IMR-90 (cell line): ENCODE measurements at regions not wholly inside any gene's neighbourhood (a gene's known extent, or its start where the extent isn't known, plus 50 kb on each side); places are given as distances from the start of the nearest gene placed in this dataset.

Experiments
- ATAC-seq: fragments of 200-7000 bp; cut with Tn5 transposase; 2 replicates; pipeline ENCODE4 v1.9.1; 2020; ENCODE audit warnings: low read depth, mild to moderate bottlenecking, moderate library complexity
- BruUV-seq: library from RNA; stranded (reverse); fragments of 400-500 nt; replicated peaks from 2 replicates; lab custom pipeline; 2021; lab: Mats Ljungman, UMichigan
- CTCF ChIA-PET: fragments of 300-600 bp; formaldehyde crosslinking; extraction: SDS; loops from one replicate; lab custom pipeline; 2021; ENCODE audit warnings: antibody characterized with exemption; lab: Yijun Ruan, JAX
- POLR2A ChIA-PET: fragments of 300-600 bp; sonication (Branson Sonifier 250); formaldehyde crosslinking; loops from one replicate; lab custom pipeline; 2022; ENCODE audit warnings: antibody characterized with exemption; ENCODE audit not compliant: unreplicated experiment; lab: Charles Lee
- DNase-seq: peaks from one replicate; pipeline ENCODE4 v3.0.0; 2013
- H2AFZ ChIP-seq: replicated peaks from 2 replicates; pipeline ENCODE3; 2013; ENCODE audit warnings: low read length, mild to moderate bottlenecking; ENCODE audit not compliant: poor library complexity
- H2AK5ac ChIP-seq: 2 replicates; pipeline ENCODE4 v1.6.1; 2013; ENCODE audit warnings: low read depth, low read length, inconsistent platforms
- H2AK9ac ChIP-seq: replicated peaks from 2 replicates; pipeline ENCODE3; 2013; ENCODE audit warnings: mild to moderate bottlenecking, low read depth, low read length, moderate library complexity; ENCODE audit not compliant: poor library complexity
- H2BK120ac ChIP-seq: 2 replicates; pipeline ENCODE4 v1.6.1; 2013; ENCODE audit warnings: low read depth, low read length, inconsistent platforms
- H2BK15ac ChIP-seq: 3 replicates; pipeline ENCODE4 v1.6.1; 2013; ENCODE audit warnings: low read depth, low read length, inconsistent platforms
- H2BK20ac ChIP-seq: 2 replicates; pipeline ENCODE4 v1.6.1; 2013; ENCODE audit warnings: low read depth, mild to moderate bottlenecking, inconsistent platforms, low read length, moderate library complexity
- H2BK5ac ChIP-seq: 2 replicates; pipeline ENCODE4 v1.6.1; 2013; ENCODE audit warnings: mild to moderate bottlenecking, low read depth, low read length, inconsistent platforms; ENCODE audit not compliant: poor library complexity, severe bottlenecking
- H3K14ac ChIP-seq: replicated peaks from 2 replicates; pipeline ENCODE4 v1.6.1; 2013; ENCODE audit warnings: low read depth, low read length, inconsistent platforms
- H3K18ac ChIP-seq: 2 replicates; pipeline ENCODE4 v1.6.1; 2013; ENCODE audit warnings: low read depth, low read length, control low read depth
- H3K23ac ChIP-seq: 2 replicates; pipeline ENCODE4 v1.6.1; 2013; ENCODE audit warnings: low read depth, low read length, inconsistent platforms
- H3K27ac ChIP-seq: 2 replicates; pipeline ENCODE4 v1.5.1; 2013; ENCODE audit warnings: mild to moderate bottlenecking, control low read depth, low read length; ENCODE audit not compliant: insufficient read depth
- H3K27me3 ChIP-seq: 2 replicates; pipeline ENCODE4 v1.6.1; 2013; ENCODE audit warnings: low read length; ENCODE audit not compliant: control insufficient read depth, insufficient read depth
- H3K36me3 ChIP-seq: 2 replicates; pipeline ENCODE4 v1.6.1; 2013; ENCODE audit warnings: low read length, mixed read lengths; ENCODE audit not compliant: control insufficient read depth, insufficient read depth
- H3K4ac ChIP-seq: 2 replicates; pipeline ENCODE4 v1.6.1; 2013; ENCODE audit warnings: low read depth, low read length, inconsistent platforms
- H3K4me1 ChIP-seq: 2 replicates; pipeline ENCODE4 v1.6.1; 2013; ENCODE audit warnings: low read length, mixed read lengths; ENCODE audit not compliant: control insufficient read depth, insufficient read depth
- H3K4me2 ChIP-seq: 2 replicates; pipeline ENCODE4 v1.6.1; 2013; ENCODE audit warnings: low read depth, mild to moderate bottlenecking, control low read depth, low read length, moderate library complexity
- H3K4me3 ChIP-seq: 2 replicates; pipeline ENCODE4 v1.5.1; 2013; ENCODE audit warnings: low read depth, mild to moderate bottlenecking, control low read depth, low read length, moderate library complexity; ENCODE audit not compliant: insufficient read depth
- H3K56ac ChIP-seq: 2 replicates; pipeline ENCODE4 v1.6.1; 2013; ENCODE audit warnings: low read length, inconsistent platforms; ENCODE audit not compliant: insufficient read depth; ENCODE audit errors: extremely low read depth
- H3K79me1 ChIP-seq, 2 experiments: 2 replicates each; pipeline ENCODE4 v1.6.1; 2013; ENCODE audit warnings: low read length in 2 of 2, inconsistent platforms in 1 of 2, low read depth in 1 of 2
- H3K9ac ChIP-seq: 2 replicates; pipeline ENCODE4 v1.6.1; 2013; ENCODE audit warnings: low read depth, low read length, control low read depth
- H3K9me1 ChIP-seq: 2 replicates; pipeline ENCODE4 v1.6.1; 2013; ENCODE audit warnings: low read length, inconsistent platforms; ENCODE audit not compliant: insufficient read depth
- H3K9me3 ChIP-seq: 2 replicates; pipeline ENCODE4 v1.6.1; 2013; ENCODE audit warnings: low read length; ENCODE audit not compliant: control insufficient read depth, insufficient read depth
- H4K20me1 ChIP-seq: 2 replicates; pipeline ENCODE4 v1.6.1; 2013; ENCODE audit warnings: low read length, inconsistent platforms; ENCODE audit not compliant: insufficient read depth
- H4K5ac ChIP-seq: 2 replicates; pipeline ENCODE4 v1.6.1; 2013; ENCODE audit warnings: mild to moderate bottlenecking, low read depth, low read length, control low read depth
- H4K8ac ChIP-seq, 2 experiments: 2 replicates each; pipeline ENCODE4 v1.6.1; 2013; ENCODE audit warnings: low read depth in 2 of 2, low read length in 2 of 2, control low read depth in 1 of 2, inconsistent platforms in 1 of 2
- H4K91ac ChIP-seq: 2 replicates; pipeline ENCODE4 v1.6.1; 2013; ENCODE audit warnings: low read depth, low read length, inconsistent platforms; ENCODE audit not compliant: insufficient read depth
- BHLHE40 ChIP-seq: fragments of 150-350 bp; IDR thresholded peaks from 2 replicates; pipeline ENCODE4 v1.6.1; 2016; ENCODE audit warnings: mild to moderate bottlenecking, low read depth, low read length
- CEBPB ChIP-seq: IDR thresholded peaks from 2 replicates; pipeline ENCODE4 v1.6.1; 2012; ENCODE audit warnings: low read depth, low read length, improper control_type of control experiment
- CHD1 ChIP-seq: IDR thresholded peaks from 2 replicates; pipeline ENCODE4 v1.6.1; 2012; ENCODE audit warnings: low read depth, low read length, improper control_type of control experiment
- CTCF ChIP-seq: conservative IDR thresholded peaks from 2 replicates; pipeline ENCODE4 v1.5.1; 2012; ENCODE audit warnings: mild to moderate bottlenecking, low read depth, low read length, improper control_type of control experiment
- ELK1 ChIP-seq: fragments of 150-350 bp; IDR thresholded peaks from 2 replicates; pipeline ENCODE4 v1.6.1; 2016; ENCODE audit warnings: low read depth, mild to moderate bottlenecking, low read length, moderate library complexity, borderline replicate concordance
- FOS ChIP-seq: fragments of 150-350 bp; IDR thresholded peaks from 2 replicates; pipeline ENCODE4 v1.6.1; 2016; ENCODE audit warnings: low read depth, low read length
- MAFK ChIP-seq: IDR thresholded peaks from 2 replicates; pipeline ENCODE4 v1.6.1; 2012; ENCODE audit warnings: low read depth, low read length, improper control_type of control experiment
- MAZ ChIP-seq: IDR thresholded peaks from 2 replicates; pipeline ENCODE4 v1.6.1; 2012; ENCODE audit warnings: low read depth, mild to moderate bottlenecking, low read length, improper control_type of control experiment, moderate library complexity, borderline replicate concordance
- MXI1 ChIP-seq: IDR thresholded peaks from 2 replicates; pipeline ENCODE4 v1.6.1; 2012; ENCODE audit warnings: low read depth, mild to moderate bottlenecking, low read length, moderate library complexity, borderline replicate concordance
- NFE2L2 ChIP-seq: fragments of 150-350 bp; IDR thresholded peaks from 2 replicates; pipeline ENCODE4 v1.6.1; 2016; ENCODE audit warnings: low read depth, mild to moderate bottlenecking, low read length
- POLR2A ChIP-seq: IDR thresholded peaks from 2 replicates; pipeline ENCODE4 v1.6.1; 2012; ENCODE audit warnings: mild to moderate bottlenecking, low read depth, low read length
- RAD21 ChIP-seq: IDR thresholded peaks from 2 replicates; pipeline ENCODE4 v1.6.1; 2012; ENCODE audit warnings: low read length, improper control_type of control experiment
- RFX5 ChIP-seq: IDR thresholded peaks from 2 replicates; pipeline ENCODE4 v1.8.0; 2012; ENCODE audit warnings: low read depth, mild to moderate bottlenecking, low read length, moderate library complexity
- dilution Hi-C: fragments of 300-500 bp; cut with HindIII; formaldehyde crosslinking; loops from one replicate; pipeline ENCODE4 v1.14.3; 2018; ENCODE audit warnings: low sequenced_read_pairs; ENCODE audit not compliant: unreplicated experiment
- in situ Hi-C: fragments of 300-500 bp; cut with MboI; formaldehyde crosslinking; loops from 3 replicates; pipeline ENCODE4 v1.14.3; 2019; ENCODE audit warnings: low sequenced_read_pairs, inconsistent platforms, mixed read lengths
- intact Hi-C: fragments of 100-400 bp; cut with micrococcal nuclease; formaldehyde crosslinking; loops from 2 replicates; pipeline ENCODE4 v1.10.0; 2022

- no peaks in the 10 kb centered on the region for H3K27me3 ChIP-seq
- no peak for TF ChIP-seq POLR2A
- no peak for TF ChIP-seq CHD1
- TF ChIP-seq MAFK: no peak
- no peak for TF ChIP-seq CEBPB
- TF ChIP-seq MXI1: no peak
- no peak for TF ChIP-seq FOS
- TF ChIP-seq NFE2L2: no peak
- TF ChIP-seq RAD21: no peak
- no peak for TF ChIP-seq BHLHE40
- TF ChIP-seq ELK1: no peak
- TF ChIP-seq CTCF: no peak
- no peak for TF ChIP-seq MAZ
- no peak for TF ChIP-seq RFX5
- no peak overlapping the region for H3K14ac ChIP-seq
- no peak for ATAC-seq
- no peak for DNase-seq
- H3K4me3 ChIP-seq: no peak overlapping the region
- H2BK120ac ChIP-seq: no peak overlapping the region
- H2AFZ ChIP-seq: no peak overlapping the region
- H3K4me2 ChIP-seq: no peak overlapping the region
- H3K56ac ChIP-seq: no peak overlapping the region
- no peak overlapping the region for H3K4ac ChIP-seq
- H3K4me1 ChIP-seq: no peaks in the 10 kb centered on the region
- H4K20me1 ChIP-seq: no peaks in the 10 kb centered on the region
- no peaks in the 10 kb centered on the region for H3K36me3 ChIP-seq
- H3K9me1 ChIP-seq: no peaks in the 10 kb centered on the region
- H4K91ac ChIP-seq: no peak overlapping the region
- H2BK5ac ChIP-seq: no peak overlapping the region
- no peak overlapping the region for H3K18ac ChIP-seq
- H4K5ac ChIP-seq: no peak overlapping the region
- dilution Hi-C loops (no loop called here), in situ Hi-C loops (no loop called here), intact Hi-C loops (no loop called here)
- H2AK5ac ChIP-seq: no peak overlapping the region
- no TSS peak for BruUV-seq
- H4K8ac ChIP-seq: no peak overlapping the region
- H3K9ac ChIP-seq: no peak overlapping the region
- ChIA-PET CTCF (no interaction called here), POLR2A (no interaction called here)
- no peak overlapping the region for H3K23ac ChIP-seq
- no peaks in the 10 kb centered on the region for H3K79me1 ChIP-seq
- no peak overlapping the region for H3K27ac ChIP-seq
- no peak overlapping the region for H2BK20ac ChIP-seq
- H2BK15ac ChIP-seq: no peak overlapping the region
- no peak overlapping the region for H2AK9ac ChIP-seq
- no peaks in the 10 kb centered on the region; the same call in 1 of the 2 replicates for H3K9me3 ChIP-seq
Measured at GRCh38 chr13:72229067-72229466, 362.1 kb upstream of the DACH1 start.
